Panc1 (cell line): ENCODE measurements at regions not wholly inside any gene's neighbourhood (a gene's known extent, or its start where the extent isn't known, plus 50 kb on each side); places are given as distances from the start of the nearest gene placed in this dataset.

Source experiments
- CTCF ChIP-seq: fragments of 450-650 bp; IDR thresholded peaks from 2 replicates; pipeline ENCODE4 v1.5.1; 2017; ENCODE audit warnings: mild to moderate bottlenecking
- POLR2AphosphoS5 ChIP-seq: IDR thresholded peaks from 2 replicates; pipeline ENCODE4 v1.6.1; 2012; ENCODE audit warnings: mild to moderate bottlenecking, low read depth, low read length, moderate library complexity
- REST ChIP-seq, 2 experiments: IDR thresholded peaks; 2 replicates each; pipeline ENCODE4 v1.6.1; 2011 to 2012; ENCODE audit warnings: low read depth in 2 of 2, control low read depth in 1 of 2, low read length in 1 of 2, mild to moderate bottlenecking in 1 of 2, moderate library complexity in 1 of 2; ENCODE audit not compliant: insufficient read depth in 1 of 2
- SIN3A ChIP-seq: IDR thresholded peaks from 2 replicates; pipeline ENCODE4 v1.6.1; 2012; ENCODE audit warnings: low read depth, mild to moderate bottlenecking, low read length, moderate library complexity, borderline replicate concordance; ENCODE audit not compliant: insufficient read depth
- TCF7L2 ChIP-seq: IDR thresholded peaks from 2 replicates; pipeline ENCODE4 v1.6.1; 2011; ENCODE audit warnings: mild to moderate bottlenecking, low read depth, low read length, inconsistent platforms

- no peak for TF ChIP-seq POLR2AphosphoS5
- no peak for TF ChIP-seq CTCF
- no peak for TF ChIP-seq REST (IDR thresholded peaks at IDR 0.05; ENCODE audit: insufficient read depth in 1 of 2, low read depth in 2 of 2, low read length in 1 of 2)
- no peak for TF ChIP-seq TCF7L2
- no peak for TF ChIP-seq SIN3A
These were observed 497.4 kb upstream of the FAM47C start for GRCh38 chrX:36510736-36511135.
